GM23338 (cell line): ENCODE measurements at regions not wholly inside any gene's neighbourhood (a gene's known extent, or its start where the extent isn't known, plus 50 kb on each side); places are given as distances from the start of the nearest gene placed in this dataset.

Experiments used
- ATAC-seq: fragments of 200-7000 bp; cut with Tn5 transposase; 3 replicates; pipeline ENCODE4 v1.9.1; 2020
- DNase-seq: peaks from one replicate; pipeline ENCODE4 v3.0.0-alpha.2; 2015; ENCODE audit warnings: low spot score
- H2AFZ ChIP-seq: fragments of 200-600 bp; sonication (generic); 2 replicates; pipeline ENCODE4 v1.8.0; 2016; ENCODE audit warnings: antibody characterized with exemption, mild to moderate bottlenecking, moderate library complexity
- H3F3A ChIP-seq: fragments of 200-600 bp; sonication (generic); replicated peaks from 2 replicates; pipeline ENCODE4 v1.8.0; 2017; ENCODE audit warnings: antibody characterized with exemption, mixed run types, low read depth
- H3K27ac ChIP-seq: fragments of 200-600 bp; sonication (generic); 2 replicates; pipeline ENCODE4 v1.6.1; 2016; ENCODE audit warnings: low read depth
- H3K27me3 ChIP-seq: fragments of 200-600 bp; sonication (generic); 2 replicates; pipeline ENCODE4 v1.8.0; 2016; ENCODE audit warnings: mild to moderate bottlenecking, mixed run types, moderate library complexity; ENCODE audit not compliant: insufficient read depth
- H3K36me3 ChIP-seq: fragments of 200-600 bp; sonication (generic); 2 replicates; pipeline ENCODE4 v1.8.0; 2016; ENCODE audit warnings: mild to moderate bottlenecking; ENCODE audit not compliant: insufficient read depth
- H3K4me1 ChIP-seq: fragments of 200-600 bp; sonication (generic); 2 replicates; pipeline ENCODE4 v1.8.0; 2016; ENCODE audit warnings: mild to moderate bottlenecking, moderate library complexity; ENCODE audit not compliant: insufficient read depth
- H3K4me2 ChIP-seq: fragments of 200-600 bp; sonication (generic); 2 replicates; pipeline ENCODE4 v1.7.1; 2017; ENCODE audit warnings: mixed run types
- H3K4me3 ChIP-seq: fragments of 200-600 bp; sonication (generic); 2 replicates; pipeline ENCODE4 v1.6.1; 2016; ENCODE audit warnings: mixed run types
- H3K79me2 ChIP-seq: fragments of 200-600 bp; sonication (generic); replicated peaks from 2 replicates; pipeline ENCODE4 v1.8.0; 2017; ENCODE audit warnings: mild to moderate bottlenecking; ENCODE audit not compliant: insufficient read depth
- H3K9me2 ChIP-seq: fragments of 200-600 bp; sonication (generic); 2 replicates; pipeline ENCODE4 v1.8.0; 2017; ENCODE audit not compliant: insufficient read depth
- H4K20me1 ChIP-seq: fragments of 200-600 bp; sonication (generic); replicated peaks from 2 replicates; pipeline ENCODE4 v1.8.0; 2017; ENCODE audit warnings: mild to moderate bottlenecking; ENCODE audit not compliant: insufficient read depth
- H3K27ac Mint-ChIP-seq: 2 replicates; pipeline ENCODE4 v1.8.0; 2020; ENCODE audit warnings: inconsistent platforms, mild to moderate bottlenecking, moderate library complexity, mixed read lengths
- H3K27me3 Mint-ChIP-seq: 3 replicates; pipeline ENCODE4 v1.8.0; 2022; ENCODE audit warnings: low read depth, mild to moderate bottlenecking, moderate library complexity, mixed read lengths, inconsistent platforms; ENCODE audit not compliant: insufficient read depth, poor library complexity
- H3K36me3 Mint-ChIP-seq: 3 replicates; pipeline ENCODE4 v1.8.0; 2021; ENCODE audit warnings: low read depth, mild to moderate bottlenecking, inconsistent platforms, moderate library complexity, mixed read lengths
- H3K4me1 Mint-ChIP-seq: 3 replicates; pipeline ENCODE4 v1.8.0; 2020; ENCODE audit warnings: mild to moderate bottlenecking, inconsistent platforms, mixed read lengths
- H3K4me3 Mint-ChIP-seq: 3 replicates; pipeline ENCODE4 v1.8.0; 2021; ENCODE audit warnings: moderate library complexity, mild to moderate bottlenecking, inconsistent platforms, mixed read lengths
- H3K9me3 Mint-ChIP-seq: 3 replicates; pipeline ENCODE4 v1.8.0; 2020; ENCODE audit warnings: moderate library complexity, mild to moderate bottlenecking, inconsistent platforms, mixed read lengths
- EZH2 ChIP-seq: fragments of 200-600 bp; sonication (generic); IDR thresholded peaks from one replicate; pipeline ENCODE4 v1.8.0; 2017; ENCODE audit warnings: antibody characterized with exemption, mild to moderate bottlenecking, low read depth; ENCODE audit not compliant: unreplicated experiment
- EZH2phosphoT487 ChIP-seq: fragments of 200-600 bp; sonication (generic); IDR thresholded peaks from one replicate; pipeline ENCODE4 v1.8.1; 2018; ENCODE audit warnings: antibody characterized with exemption; ENCODE audit not compliant: unreplicated experiment
- NANOG ChIP-seq: IDR thresholded peaks from 2 replicates; pipeline ENCODE4 v1.6.1; 2016; ENCODE audit warnings: antibody characterized with exemption, borderline replicate concordance
- STAT1 ChIP-seq: IDR thresholded peaks from one replicate; pipeline ENCODE4 v1.6.1; 2016; ENCODE audit warnings: antibody characterized with exemption; ENCODE audit not compliant: unreplicated experiment
- ZNF331 ChIP-seq: fragments of 250-450 bp; sonication (Bioruptor Pico); IDR thresholded peaks from 2 replicates; pipeline ENCODE4 v1.5.0; 2020; ENCODE audit warnings: low read depth, mild to moderate bottlenecking, moderate library complexity
- TF ChIP-seq, protein P1 (sequence below): IDR thresholded peaks from 2 replicates; pipeline ENCODE4 v1.6.1; 2016; ENCODE audit warnings: antibody characterized with exemption
- TF ChIP-seq, protein P2 (sequence below): IDR thresholded peaks from one replicate; pipeline ENCODE4 v1.6.1; 2018; ENCODE audit warnings: antibody characterized with exemption; ENCODE audit not compliant: unreplicated experiment

DNA sequence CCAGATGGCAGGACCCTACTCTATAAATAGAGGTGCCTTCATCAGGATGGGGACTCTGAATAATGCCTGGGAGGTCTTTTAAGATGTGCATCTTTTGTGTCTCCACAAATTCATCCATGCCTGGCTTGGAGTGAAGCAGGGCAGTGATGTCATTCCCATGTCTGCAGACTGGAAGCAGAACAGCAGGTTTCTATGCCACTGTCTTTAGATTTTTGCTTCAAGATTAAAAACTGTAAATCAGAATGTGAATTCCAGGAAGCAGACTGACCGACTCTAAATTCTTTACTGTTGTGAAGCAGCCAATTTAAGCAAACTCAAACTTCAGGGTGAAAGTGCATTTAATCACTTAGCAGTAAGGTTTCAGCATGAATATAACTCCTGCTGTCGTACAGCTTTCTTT, 159.3 kb downstream of the SCG2 start (continued):
- TF ChIP-seq, protein P1, sequence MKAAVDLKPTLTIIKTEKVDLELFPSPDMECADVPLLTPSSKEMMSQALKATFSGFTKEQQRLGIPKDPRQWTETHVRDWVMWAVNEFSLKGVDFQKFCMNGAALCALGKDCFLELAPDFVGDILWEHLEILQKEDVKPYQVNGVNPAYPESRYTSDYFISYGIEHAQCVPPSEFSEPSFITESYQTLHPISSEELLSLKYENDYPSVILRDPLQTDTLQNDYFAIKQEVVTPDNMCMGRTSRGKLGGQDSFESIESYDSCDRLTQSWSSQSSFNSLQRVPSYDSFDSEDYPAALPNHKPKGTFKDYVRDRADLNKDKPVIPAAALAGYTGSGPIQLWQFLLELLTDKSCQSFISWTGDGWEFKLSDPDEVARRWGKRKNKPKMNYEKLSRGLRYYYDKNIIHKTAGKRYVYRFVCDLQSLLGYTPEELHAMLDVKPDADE, result no peak
- TF ChIP-seq ZNF331 (CRISPR knock-in tag), result no peak

- no peaks in the 10 kb centered on the region for H3K36me3 ChIP-seq
- Mint-ChIP-seq H3K4me3 (no peak overlapping the region), H3K9me3 (peaks cover 3% of the 10 kb centered on the region; the same call in 2 of the 3 replicates), H3K4me1 (no peaks in the 10 kb centered on the region), H3K27ac (no peak overlapping the region), H3K27me3 (peaks cover 1% of the 10 kb centered on the region), H3K36me3 (no peaks in the 10 kb centered on the region)
- no peaks in the 10 kb centered on the region for H4K20me1 ChIP-seq
- TF ChIP-seq, protein P2, sequence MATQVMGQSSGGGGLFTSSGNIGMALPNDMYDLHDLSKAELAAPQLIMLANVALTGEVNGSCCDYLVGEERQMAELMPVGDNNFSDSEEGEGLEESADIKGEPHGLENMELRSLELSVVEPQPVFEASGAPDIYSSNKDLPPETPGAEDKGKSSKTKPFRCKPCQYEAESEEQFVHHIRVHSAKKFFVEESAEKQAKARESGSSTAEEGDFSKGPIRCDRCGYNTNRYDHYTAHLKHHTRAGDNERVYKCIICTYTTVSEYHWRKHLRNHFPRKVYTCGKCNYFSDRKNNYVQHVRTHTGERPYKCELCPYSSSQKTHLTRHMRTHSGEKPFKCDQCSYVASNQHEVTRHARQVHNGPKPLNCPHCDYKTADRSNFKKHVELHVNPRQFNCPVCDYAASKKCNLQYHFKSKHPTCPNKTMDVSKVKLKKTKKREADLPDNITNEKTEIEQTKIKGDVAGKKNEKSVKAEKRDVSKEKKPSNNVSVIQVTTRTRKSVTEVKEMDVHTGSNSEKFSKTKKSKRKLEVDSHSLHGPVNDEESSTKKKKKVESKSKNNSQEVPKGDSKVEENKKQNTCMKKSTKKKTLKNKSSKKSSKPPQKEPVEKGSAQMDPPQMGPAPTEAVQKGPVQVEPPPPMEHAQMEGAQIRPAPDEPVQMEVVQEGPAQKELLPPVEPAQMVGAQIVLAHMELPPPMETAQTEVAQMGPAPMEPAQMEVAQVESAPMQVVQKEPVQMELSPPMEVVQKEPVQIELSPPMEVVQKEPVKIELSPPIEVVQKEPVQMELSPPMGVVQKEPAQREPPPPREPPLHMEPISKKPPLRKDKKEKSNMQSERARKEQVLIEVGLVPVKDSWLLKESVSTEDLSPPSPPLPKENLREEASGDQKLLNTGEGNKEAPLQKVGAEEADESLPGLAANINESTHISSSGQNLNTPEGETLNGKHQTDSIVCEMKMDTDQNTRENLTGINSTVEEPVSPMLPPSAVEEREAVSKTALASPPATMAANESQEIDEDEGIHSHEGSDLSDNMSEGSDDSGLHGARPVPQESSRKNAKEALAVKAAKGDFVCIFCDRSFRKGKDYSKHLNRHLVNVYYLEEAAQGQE, result no peak
- no peak for TF ChIP-seq EZH2
- TF ChIP-seq, protein P1, result no peak
- ATAC-seq (no peak), DNase-seq (no peak)
- H3K4me1 ChIP-seq, result no peaks in the 10 kb centered on the region
- no peak overlapping the region for H3K4me2 ChIP-seq
- no peak overlapping the region for H3K4me3 ChIP-seq
- H3K79me2 ChIP-seq, result no peaks in the 10 kb centered on the region
- H3K27ac ChIP-seq, result no peak overlapping the region
- no peaks in the 10 kb centered on the region for H3F3A ChIP-seq
- no peaks in the 10 kb centered on the region for H3K27me3 ChIP-seq
- no peak overlapping the region for H2AFZ ChIP-seq
- no peaks in the 10 kb centered on the region for H3K9me2 ChIP-seq
Observed at GRCh38 chr2:223450246-223450645, 151.9 kb downstream of the SCG2 start.

DNA sequence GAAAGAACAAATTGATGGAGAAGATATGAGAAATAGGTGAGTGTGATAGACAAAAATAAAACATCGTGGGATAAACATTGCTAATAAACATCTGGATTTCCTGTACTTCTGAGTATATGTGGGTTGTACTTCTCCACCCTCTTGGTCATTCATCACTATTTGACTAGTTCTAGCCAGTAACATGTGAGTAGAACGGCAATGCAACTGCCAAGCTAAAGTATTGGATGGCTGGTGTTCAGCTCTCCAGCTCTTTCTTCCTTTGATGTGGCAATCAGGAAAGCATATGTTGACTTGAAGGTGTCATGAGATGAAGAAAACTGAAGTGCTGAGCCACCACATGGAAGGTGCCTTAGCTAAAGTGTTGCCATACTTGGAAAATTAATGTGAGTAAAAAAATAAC, 144.9 kb downstream of the SCG2 start:
- Histone ChIP-seq H3K27me3 (no peaks in the 10 kb centered on the region), H3K4me3 (no peak overlapping the region), H4K20me1 (no peaks in the 10 kb centered on the region), H3K4me2 (no peak overlapping the region), H3K36me3 (no peaks in the 10 kb centered on the region), H3K9me2 (no peaks in the 10 kb centered on the region), H2AFZ (no peak overlapping the region), H3K79me2 (no peaks in the 10 kb centered on the region), H3K27ac (no peak overlapping the region), H3K4me1 (no peaks in the 10 kb centered on the region), H3F3A (no peaks in the 10 kb centered on the region)
- no peaks in the 10 kb centered on the region for H3K36me3 Mint-ChIP-seq
- no peak overlapping the region for H3K27ac Mint-ChIP-seq
- H3K4me3 Mint-ChIP-seq, result no peak overlapping the region
- no peaks in the 10 kb centered on the region for H3K4me1 Mint-ChIP-seq
- TF ChIP-seq, protein P1, result no peak
- TF ChIP-seq STAT1 (no peak), EZH2phosphoT487 (no peak), EZH2 (no peak), ZNF331 (CRISPR knock-in tag) (no peak), NANOG (no peak)
- TF ChIP-seq, protein P2, result no peak
- DNase-seq (no peak), ATAC-seq (no peak)
- H3K27me3 Mint-ChIP-seq, result peaks cover 9% of the 10 kb centered on the region
- H3K9me3 Mint-ChIP-seq, result no peaks in the 10 kb centered on the region; the same call in 2 of the 3 replicates
